ENCODE measurements at regions not wholly inside any gene's neighbourhood (a gene's known extent, or its start where the extent isn't known, plus 50 kb on each side); places are given as distances from the start of the nearest gene placed in this dataset.

GRCh38 chr13:69044629-69045028 lies 1063.0 kb upstream of the ATXN8OS start:
- TF ChIP-seq CTCF (IDR thresholded peaks at IDR 0.05) (no peak), POLR2A (IDR thresholded peaks at IDR 0.05) (no peak)
